ENCODE measurements at regions not wholly inside any gene's neighbourhood (a gene's known extent, or its start where the extent isn't known, plus 50 kb on each side); places are given as distances from the start of the nearest gene placed in this dataset.
A peak's percentile ranks its signal among the peaks of the same experiment; 100 is the strongest.
"Not testable (repeated sequence)": the region's sequence is repeated elsewhere in the genome, so short reads cannot be mapped to it uniquely, and the experiment has no call there.

DNA sequence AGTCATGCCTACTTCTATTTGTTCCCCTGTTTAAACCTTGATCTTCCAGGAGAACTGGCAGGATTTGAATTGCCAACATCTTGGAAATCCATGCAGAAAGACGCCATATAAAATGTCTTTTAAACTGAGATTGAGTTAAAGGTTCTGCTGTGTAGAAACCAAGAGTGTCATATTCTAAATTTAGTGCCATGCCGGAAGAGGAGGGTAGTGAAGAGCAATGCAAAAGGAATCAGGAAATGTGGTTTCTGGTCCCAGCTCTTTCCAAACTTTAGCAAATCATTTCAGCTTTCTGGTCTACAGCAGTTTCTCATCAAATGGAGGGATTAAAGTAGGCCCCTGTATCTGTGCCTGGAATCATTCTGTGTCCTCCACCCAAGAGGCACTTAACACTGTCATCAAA lies 85.7 kb downstream of the BTG1 start:
- no peak for DNase-seq

DNA sequence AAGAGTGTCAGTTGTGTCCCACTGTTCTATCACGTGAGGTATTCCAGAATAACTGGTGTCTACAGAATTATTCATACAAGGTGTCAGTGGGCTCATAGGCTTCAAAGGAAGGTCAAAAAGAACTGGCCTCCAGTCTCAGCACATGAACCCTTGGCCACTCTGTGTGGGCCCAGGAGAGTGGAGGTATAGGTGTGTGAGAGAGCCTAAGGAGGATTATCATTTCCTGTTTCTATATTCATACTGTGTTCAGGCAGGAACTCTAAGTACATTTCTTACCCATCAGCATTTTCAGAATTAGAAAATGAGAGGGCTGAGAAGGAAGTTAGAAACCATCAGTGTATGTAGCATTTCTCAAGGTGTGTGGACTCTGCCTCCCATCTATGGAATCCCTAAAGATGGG lies 87.0 kb downstream of the BTG1 start:
- DNase-seq, result no peak

GRCh38 chr12:92056756-92057155 lies 88.9 kb downstream of the BTG1 start:
- DNase-seq, result not testable (repeated sequence)

GRCh38 chr12:92056290-92056689 lies 89.4 kb downstream of the BTG1 start:
- no peak for DNase-seq

DNA sequence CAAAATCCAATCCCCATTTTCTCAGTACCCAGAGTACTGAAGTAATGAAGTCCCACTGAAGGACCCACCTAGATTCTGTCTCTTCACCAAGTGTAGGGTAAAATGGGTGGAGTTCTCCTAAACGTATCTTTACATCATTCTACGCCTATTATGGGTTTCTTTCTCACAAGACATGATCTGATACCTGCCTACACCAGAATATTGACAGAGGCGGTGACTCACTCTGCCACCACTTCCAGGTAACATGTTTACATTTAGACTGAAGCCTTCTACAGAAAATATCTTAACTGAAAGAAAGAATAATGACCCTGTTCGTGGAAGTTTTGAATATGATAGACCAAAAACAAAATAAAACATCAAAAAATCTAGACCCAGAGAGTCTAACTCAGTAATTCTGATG lies 89.8 kb downstream of the BTG1 start:
- DNase-seq, result no peak

GRCh38 chr12:92051441-92051840 lies 94.2 kb downstream of the BTG1 start:
- no peak for DNase-seq

GRCh38 chr12:92049403-92049802 lies 96.2 kb downstream of the BTG1 start:
- DNase-seq, result no peak

GRCh38 chr12:92047393-92047826 lies 98.2 kb downstream of the BTG1 start:
- no peak for DNase-seq

- DNase-seq, result no peak
Observed at GRCh38 chr12:92046557-92047392, 98.9 kb downstream of the BTG1 start.

DNA sequence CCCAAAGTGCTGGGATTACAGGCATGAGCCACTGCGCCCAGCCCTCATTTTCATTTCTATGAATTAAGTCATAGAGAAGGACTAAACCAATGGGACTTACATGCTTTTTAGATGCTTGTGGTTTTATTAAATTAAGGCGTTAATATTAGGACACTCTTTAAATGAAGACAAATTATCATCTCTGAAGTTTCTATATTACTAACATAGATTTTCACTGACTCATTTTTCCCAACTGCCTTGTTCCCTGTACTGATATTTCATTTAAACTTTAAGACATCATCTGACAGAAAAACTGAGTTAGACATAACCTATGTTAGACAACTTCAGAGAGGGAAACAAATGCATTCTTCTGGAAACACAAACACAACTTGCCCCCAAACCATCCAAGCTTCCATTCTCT lies 99.8 kb downstream of the BTG1 start:
- no peak for DNase-seq

DNA sequence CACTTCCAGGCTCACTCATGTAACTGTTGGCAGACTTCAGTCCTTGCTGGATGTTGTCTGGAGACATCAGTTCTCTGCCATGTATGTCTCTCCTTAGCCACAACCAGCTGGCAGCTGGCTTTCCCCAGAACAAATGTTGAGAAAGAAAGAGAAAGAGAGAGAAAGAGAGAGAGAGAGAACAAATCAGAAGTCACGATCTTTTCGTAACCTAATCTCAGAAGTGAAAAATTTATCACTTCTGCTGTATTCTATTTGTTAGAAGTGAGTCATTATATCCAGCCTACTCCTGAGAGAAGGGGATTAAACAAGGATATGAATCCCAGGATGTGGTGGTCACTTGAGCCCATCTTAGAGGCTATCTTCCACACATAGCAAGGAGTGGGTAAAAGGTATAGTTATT lies 101.2 kb downstream of the BTG1 start:
- no peak for DNase-seq

DNA sequence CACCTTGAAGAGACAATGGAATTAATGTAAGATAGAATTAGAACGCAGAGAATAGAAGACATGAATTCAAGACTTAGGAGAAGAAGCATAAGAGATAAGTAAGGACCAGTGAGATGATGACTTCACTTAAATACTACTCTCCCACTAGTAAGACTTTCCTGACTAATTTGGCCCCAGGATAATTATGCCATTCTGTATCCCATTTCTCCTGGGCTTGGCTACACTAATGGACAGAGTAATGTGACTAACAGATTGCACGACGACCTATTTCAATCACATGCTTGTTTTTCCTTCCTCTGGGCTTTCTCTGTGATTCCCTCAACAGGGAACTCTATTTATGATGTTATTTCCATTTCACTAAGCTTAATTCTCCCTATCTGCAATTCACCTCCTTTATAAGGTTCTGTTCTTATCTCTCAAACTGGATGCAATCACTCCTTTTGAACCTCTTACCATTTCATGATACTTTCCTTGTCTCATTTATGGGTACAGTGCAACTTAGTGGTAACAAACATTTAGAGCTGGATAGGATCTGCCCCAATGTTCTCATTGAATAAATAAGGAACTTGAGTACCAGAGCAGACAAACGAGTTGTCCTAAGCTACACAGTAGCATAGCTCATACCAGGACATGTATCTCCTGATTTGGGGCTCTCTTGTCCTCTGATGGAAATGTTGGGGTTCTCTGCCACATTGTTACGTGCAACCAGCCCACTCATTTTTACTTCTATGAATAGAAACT lies 102.7 kb downstream of the BTG1 start:
- no peak for DNase-seq

- DNase-seq, result no peak
Observed at GRCh38 chr12:92041742-92042141, 103.9 kb downstream of the BTG1 start.

DNA sequence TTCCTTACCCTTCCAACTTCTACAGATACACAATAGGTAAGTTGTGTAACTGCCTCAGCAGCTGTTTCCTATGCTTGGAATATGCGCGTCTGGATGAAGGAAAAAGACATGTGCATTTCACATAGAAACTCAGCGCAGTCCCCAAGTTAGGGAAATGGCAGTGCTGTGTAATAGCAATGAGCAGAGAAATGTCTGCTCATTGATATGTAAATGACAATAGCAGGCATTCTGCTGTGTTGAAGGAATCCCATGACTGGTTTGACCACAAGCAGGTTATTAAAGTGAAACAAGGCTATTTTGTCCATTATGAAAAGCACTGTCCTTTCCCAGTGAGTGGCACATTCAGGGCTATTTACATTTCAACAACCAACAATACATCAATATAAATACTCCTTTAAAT lies 106.6 kb downstream of the BTG1 start:
- no peak for DNase-seq

DNA sequence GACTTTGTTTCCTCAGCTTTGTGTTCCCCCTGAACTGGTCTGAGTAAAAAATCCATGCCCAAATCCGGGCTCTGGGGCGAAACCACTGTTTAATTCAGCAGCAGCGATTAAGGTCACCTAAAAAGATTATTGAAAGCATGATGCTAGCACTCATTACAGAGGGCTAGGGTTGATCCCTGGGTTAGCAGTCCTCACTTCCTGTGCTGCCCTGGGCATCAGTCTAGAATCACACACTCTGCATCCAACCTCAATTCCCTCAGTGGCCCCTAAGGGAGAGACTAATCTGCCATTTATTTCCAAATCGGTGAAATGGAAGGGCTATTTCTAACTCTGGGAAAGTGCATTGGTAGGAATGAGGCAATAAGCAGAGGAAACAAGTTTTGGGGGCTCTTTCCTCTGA lies 107.2 kb downstream of the BTG1 start:
- no peak for DNase-seq

GRCh38 chr12:92036771-92037453 lies 108.7 kb downstream of the BTG1 start:
- DNase-seq, result no peak

GRCh38 chr12:92036061-92036620 lies 109.5 kb downstream of the BTG1 start:
- DNase-seq, result no peak

DNA sequence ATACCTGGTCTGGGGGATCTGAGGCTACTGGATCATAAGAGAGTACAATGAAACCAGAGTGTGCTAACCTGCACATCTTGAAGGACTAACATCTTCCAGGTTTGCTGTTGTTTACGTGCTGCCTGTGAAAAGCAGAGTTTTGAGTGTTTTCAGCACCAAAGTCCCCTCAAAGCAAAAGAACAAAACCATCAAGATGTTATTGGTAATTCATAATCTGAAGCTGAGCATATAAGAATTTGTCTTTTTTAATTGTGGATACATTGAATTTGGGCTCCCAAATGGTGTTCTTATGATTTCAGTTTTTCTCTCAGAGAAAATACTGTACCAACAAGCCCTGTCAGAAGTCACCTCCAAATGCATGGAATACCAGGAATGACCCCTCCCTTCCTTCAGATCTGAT lies 110.2 kb downstream of the BTG1 start:
- no peak for DNase-seq

DNA sequence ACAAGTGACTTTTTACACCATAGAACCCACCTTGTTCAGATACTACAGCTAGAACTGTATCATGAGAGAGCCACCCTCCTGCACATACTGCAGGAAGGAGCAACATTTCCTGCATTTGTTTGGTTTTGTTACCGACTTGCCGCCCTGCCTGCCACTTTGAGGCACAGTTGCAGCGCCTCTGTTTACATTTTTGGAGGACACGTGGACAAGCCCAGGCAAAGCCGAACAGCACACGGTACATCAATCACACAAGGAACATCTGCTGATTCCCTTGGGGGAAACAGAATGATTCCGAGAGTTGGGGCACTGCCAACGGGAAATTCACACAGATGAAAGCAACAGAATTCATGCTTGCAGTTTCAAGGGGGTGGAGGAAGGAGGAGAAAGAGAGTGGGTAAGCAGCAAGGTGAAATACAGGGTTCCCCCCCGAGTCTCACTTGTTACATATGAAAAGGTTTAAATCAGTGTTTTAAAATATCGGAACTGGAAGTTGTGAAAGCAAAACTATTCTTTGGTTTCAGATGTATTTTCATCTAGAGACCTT lies 110.7 kb downstream of the BTG1 start:
- no peak for DNase-seq

DNA sequence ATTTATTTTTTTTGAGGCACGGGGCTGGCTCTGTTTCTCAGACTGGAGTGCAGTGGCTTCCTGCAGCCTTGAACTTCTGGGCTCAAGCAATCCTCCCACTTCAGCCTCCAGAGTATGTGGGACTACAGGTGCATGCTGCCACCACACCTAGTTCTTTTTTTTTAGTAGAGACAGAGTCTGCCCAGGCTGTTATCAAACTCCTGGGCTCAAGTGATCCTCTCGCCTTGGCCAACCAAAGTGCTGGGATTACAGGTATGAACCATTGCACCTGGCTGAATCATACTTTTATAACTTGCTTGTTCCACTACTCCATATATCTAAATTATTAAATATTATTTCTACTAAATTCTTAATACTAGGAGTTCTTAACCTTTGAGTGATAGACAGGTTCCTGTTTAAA lies 111.6 kb downstream of the BTG1 start:
- DNase-seq, result no peak

- DNase-seq, result no peak
Observed at GRCh38 chr12:92032965-92033364, 112.7 kb downstream of the BTG1 start.

DNA sequence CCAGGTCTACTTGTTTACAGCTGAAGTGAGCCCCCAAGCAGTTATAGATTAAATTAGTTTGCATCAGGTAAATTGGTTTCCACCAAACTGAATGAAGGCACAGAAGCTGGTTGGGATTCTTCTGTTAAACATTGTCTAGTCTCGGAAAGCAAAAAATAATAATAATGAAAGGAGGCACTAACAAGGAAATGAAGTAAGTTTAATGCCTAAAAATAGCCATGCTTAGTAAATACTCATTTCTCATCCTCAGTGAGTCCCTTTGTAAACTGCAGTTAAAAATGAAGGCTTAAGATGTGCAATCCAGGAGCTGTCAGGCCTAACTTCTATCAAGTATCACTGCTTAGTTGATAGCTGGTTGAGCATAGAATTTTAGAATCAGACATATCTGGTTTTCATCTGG lies 113.5 kb downstream of the BTG1 start:
- DNase-seq, result no peak

- peak; percentile 70 for DNase-seq
Observed at GRCh38 chr12:92030618-92031017, 115.0 kb downstream of the BTG1 start.

Data from hematopoietic multipotent progenitor cell treated with erythropoietin and hydrocortisone succinate and interleukin-3 and kit ligand, for 6 days (in vitro differentiated cells).